GM12892 (cell line): ENCODE measurements at regions not wholly inside any gene's neighbourhood (a gene's known extent, or its start where the extent isn't known, plus 50 kb on each side); places are given as distances from the start of the nearest gene placed in this dataset.

Experiments
- DNase-seq: peaks from one replicate; pipeline ENCODE4 v3.0.0; 2011; ENCODE audit not compliant: insufficient read length
- FAIRE-seq: peaks from 2 replicates; lab custom pipeline; 2011; peaks lifted over from hg19 to GRCh38; lab: Jason Lieb, UNC
- POLR2A ChIP-seq: IDR thresholded peaks from 2 replicates; pipeline ENCODE4 v1.6.1; 2011; ENCODE audit warnings: low read depth, low read length, control low read depth
- POLR2AphosphoS5 ChIP-seq: IDR thresholded peaks from 2 replicates; pipeline ENCODE4 v1.6.1; 2011; ENCODE audit warnings: low read depth, low read length, control low read depth
- TAF1 ChIP-seq: IDR thresholded peaks from 2 replicates; pipeline ENCODE4 v1.6.1; 2011; ENCODE audit warnings: low read depth, mild to moderate bottlenecking, control low read depth, low read length, borderline replicate concordance

DNA sequence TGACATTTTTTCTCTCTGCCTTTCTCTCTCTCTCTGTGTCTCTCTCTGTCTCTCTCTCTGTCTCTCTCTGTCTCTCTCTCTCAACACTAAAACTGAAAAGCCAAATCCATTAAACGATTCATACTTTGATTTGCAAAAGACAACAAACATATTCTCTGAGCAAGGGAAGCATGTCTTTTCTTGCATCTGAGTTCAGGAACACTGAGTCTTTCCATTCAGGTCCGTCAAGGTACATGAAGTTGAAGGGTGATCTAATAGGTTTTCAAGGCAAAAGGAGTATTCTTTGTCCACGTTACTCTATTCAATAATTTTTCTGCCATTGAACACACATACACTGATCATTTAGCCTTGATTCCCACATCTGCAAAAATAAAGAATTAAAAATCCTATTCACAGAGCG lies 900.9 kb downstream of the BCL11B start:
- DNase-seq (no peak), FAIRE-seq (no peak)
- TF ChIP-seq POLR2AphosphoS5 (no peak), POLR2A (no peak), TAF1 (no peak)

DNA sequence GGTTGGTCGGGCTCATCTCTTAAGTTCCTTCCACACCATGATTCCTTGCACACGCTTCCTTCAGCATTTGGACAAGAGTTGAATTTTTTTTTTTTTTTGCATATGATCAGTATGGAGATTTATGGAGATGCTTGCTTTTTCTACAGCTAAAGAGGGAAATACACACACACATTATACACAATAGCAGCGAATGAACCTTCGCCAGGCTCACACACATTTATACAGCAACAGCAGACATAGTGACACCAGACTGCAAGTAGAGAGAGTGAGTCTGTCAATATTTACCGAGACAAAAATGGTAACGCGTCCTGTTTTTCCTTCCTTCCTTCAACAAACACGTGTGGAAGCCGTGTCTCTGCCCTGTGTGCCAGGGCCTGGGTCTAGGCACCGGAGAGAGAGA lies 897.9 kb downstream of the BCL11B start:
- DNase-seq (no peak), FAIRE-seq (no peak)
- TF ChIP-seq POLR2AphosphoS5 (no peak), POLR2A (no peak), TAF1 (no peak)

DNA sequence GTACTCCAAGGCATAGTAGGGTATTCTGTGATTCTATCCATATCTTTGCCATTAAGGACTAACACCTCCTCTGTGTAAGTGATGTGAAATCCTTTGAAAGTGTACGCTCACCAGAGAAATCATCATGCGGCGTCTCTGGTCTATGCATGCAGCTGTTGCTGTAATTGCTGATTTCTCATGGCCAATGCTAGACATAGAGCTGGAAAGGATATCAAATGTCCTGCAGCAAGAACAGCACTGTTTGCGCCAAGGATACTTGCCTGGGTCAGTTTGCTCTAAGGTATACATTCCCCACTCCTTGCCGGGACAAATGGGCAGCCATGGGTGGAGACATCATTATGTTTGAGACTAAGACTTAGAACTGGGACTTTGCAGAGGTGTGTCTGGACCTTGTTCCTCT lies 896.4 kb downstream of the BCL11B start:
- TF ChIP-seq TAF1 (no peak), POLR2AphosphoS5 (no peak), POLR2A (no peak)
- FAIRE-seq: no peak
- DNase-seq: no peak

DNA sequence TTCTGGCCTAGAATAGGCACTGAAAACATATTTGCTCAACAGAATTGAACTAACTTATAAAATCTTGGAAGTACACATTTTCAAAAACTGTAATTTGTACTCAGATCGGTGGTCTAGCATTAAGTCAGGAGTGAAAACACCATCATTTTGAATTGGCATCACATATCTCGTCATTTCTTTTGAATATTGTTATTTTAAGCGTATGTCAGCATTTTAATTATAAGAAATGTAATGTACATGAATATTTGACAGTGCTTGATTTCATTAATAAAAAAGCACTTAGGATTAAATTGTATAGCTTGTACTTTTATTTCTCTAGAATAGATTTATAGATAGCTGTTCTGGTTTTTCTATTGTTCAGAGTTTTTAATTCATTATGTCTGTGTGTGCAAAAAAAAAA lies 892.2 kb downstream of the BCL11B start:
- TF ChIP-seq POLR2A: no peak
- TF ChIP-seq POLR2AphosphoS5: no peak
- TF ChIP-seq TAF1: no peak
- DNase-seq: no peak
- no peak for FAIRE-seq

DNA sequence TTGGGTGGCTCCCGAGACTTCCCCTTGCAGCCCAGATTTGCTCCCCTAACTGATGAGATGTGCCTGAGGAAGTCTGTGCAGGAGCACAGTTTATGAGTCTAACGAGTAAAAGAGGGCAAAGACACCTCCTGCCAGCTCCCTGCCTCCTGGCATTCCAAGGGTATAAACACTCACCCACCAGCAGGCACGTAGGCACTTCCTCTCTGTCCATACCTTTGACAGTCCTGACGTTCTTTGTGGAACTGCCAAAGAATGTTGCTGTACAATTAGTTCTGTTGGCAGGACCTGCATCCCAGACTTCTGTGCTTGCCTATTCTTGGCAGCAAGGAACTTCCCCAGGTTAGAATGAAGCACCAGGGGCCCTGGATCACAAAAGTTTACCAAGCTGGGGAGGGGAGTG lies 889.3 kb downstream of the BCL11B start:
- no peak for FAIRE-seq
- TF ChIP-seq TAF1: no peak
- no peak for TF ChIP-seq POLR2A
- no peak for TF ChIP-seq POLR2AphosphoS5
- no peak for DNase-seq

DNA sequence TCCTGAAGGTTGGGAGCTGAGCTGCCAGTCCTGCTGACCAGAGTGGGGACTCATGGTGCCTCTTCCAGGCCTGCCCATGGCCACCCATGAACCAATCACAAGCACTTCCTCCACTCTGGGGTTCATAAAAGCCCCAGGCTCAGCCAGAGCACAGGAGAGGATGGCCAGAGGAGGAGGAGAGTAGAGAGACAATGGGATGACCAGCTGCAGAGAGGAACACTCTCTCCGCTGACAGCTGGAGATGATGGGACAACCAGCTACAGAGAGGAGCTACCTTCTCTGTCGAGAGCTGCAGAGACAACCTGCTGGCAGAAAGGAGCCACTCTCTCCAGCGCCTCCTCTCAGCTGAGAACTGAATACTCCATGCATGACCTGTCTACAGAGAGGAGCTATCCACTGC lies 886.1 kb downstream of the BCL11B start:
- TF ChIP-seq TAF1: no peak
- TF ChIP-seq POLR2AphosphoS5: no peak
- no peak for TF ChIP-seq POLR2A
- FAIRE-seq: no peak
- DNase-seq: no peak

DNA sequence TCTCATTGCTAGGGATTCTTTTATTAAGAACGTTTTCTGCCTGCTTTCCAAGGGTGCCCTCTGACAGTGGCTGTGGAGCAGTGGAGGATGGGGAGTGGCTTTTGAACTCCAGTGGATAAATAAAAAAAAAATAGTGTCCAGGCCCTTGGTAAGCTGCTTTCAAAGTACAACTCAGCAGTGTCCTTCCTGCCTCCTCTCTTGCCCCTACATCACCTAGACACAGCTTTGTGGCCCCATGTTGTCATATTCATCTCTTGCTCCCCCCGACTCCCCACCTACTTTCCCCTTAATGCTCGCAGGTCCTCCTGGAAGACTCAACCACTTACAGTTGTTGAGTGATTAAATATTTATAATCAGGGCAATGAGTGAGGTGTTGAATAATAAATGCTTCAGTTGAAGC lies 880.9 kb downstream of the BCL11B start:
- no peak for FAIRE-seq
- no peak for TF ChIP-seq TAF1
- no peak for DNase-seq

DNA sequence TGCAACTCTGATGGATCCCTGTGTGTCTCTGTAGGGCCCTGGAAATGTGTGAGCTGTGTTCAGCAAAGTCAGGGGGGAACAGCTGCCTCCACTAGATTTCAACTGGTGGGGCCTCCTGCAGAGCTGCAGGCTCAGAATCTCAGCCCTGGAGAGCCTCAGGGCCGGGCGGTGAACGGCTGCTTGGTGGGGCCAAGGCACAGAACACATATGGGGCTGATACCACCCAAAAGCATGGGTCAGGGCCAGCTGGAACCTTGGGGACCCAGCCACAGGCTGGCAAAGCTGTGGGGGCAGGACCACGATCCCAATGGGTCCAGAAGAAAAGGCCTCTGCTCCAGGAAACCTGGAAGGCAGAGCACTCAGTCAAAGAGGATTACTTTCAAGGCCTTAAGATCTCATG lies 878.5 kb downstream of the BCL11B start:
- DNase-seq (no peak), FAIRE-seq (no peak)

DNA sequence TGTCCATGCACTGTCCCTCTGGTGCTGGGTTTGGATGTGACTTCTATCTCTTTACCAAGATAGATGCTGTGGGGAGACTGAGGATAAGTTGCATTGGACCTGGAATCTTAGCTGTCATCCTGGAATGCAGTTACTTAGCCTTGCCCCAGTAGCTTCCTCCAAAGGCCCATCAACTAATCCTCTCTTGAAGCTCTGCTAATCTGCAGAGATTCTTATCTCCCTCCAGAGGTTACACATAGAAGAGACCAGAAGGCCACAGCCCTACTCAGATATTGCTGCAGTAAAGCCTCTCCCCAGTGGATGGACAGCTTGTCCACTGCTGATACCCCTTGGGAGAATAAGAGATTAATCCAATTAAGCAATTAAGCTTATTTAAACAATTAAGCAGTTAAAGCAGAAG lies 867.2 kb downstream of the BCL11B start:
- DNase-seq (no peak), FAIRE-seq (no peak)
- no peak for TF ChIP-seq POLR2A
- no peak for TF ChIP-seq TAF1
- TF ChIP-seq POLR2AphosphoS5: no peak

More for the DNA sequence above, 878.5 kb downstream of the BCL11B start:
- no peak for TF ChIP-seq TAF1
- TF ChIP-seq POLR2AphosphoS5: no peak
- no peak for TF ChIP-seq POLR2A

DNA sequence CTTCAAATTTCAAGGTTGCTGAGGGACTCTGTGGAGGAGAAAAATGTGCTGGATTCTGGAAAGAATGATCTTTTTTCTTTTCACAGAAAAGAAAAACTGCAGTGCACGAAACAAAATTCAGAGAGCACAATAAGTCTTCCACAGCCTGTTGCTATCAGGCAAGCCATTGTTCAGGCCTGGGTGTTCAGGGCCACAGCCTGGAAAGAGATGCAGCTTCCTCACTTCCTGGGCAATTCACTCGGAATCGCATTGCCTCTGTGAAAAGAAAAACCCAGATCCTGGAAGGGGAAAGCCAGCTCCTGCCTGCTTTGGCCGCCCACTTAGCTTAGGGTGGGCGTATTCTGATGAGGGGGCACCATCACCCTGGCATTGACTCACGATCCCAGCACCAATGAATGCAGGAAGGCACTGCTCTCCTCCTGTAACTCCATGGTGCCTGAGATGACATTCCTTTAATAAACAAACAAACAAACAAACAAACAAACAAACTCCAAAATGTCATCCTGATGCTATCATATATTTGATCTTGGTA lies 863.9 kb downstream of the BCL11B start:
- no peak for FAIRE-seq
- DNase-seq: no peak
- TF ChIP-seq POLR2AphosphoS5 (no peak), TAF1 (no peak), POLR2A (no peak)

DNA sequence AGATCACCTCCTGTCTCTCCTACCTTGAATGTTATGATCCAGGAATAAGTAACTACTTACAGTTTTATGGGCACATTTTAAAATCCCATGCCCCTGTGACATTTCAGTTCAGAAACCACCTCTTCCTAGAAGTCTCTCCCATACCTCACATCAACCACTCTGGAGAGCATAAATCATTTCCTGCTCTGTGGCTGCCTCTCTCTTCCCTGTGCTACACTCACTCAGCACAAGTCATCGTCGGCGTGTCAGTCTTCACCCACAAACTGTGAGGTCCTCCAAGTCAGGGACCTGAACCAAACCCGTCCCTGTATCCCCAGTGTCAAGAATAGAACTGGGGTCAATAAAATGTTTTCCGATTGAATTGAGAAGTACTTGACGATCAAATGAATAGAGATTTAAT lies 863.3 kb downstream of the BCL11B start:
- DNase-seq (no peak), FAIRE-seq (no peak)
- no peak for TF ChIP-seq POLR2AphosphoS5
- TF ChIP-seq TAF1: no peak
- no peak for TF ChIP-seq POLR2A

DNA sequence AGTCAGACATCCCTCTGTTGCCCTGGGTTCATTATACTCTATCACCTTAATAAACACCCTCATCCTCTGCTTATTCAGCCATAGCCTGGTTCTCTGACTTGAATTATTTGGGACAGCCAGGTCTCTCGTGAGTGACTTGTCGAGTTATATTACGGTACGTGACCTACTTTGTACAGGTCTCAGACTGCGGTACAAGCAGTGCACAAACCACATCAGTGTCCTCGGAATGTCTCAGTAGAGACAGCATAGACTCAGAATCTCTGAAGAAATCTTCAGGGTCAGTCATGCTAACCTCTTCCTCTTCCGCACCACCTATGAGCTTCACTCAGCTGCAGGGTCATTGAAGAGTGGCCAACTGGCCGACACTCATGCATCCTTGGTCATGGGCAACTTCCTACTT lies 860.8 kb downstream of the BCL11B start:
- DNase-seq (no peak), FAIRE-seq (no peak)
- TF ChIP-seq TAF1 (no peak), POLR2AphosphoS5 (no peak), POLR2A (no peak)

DNA sequence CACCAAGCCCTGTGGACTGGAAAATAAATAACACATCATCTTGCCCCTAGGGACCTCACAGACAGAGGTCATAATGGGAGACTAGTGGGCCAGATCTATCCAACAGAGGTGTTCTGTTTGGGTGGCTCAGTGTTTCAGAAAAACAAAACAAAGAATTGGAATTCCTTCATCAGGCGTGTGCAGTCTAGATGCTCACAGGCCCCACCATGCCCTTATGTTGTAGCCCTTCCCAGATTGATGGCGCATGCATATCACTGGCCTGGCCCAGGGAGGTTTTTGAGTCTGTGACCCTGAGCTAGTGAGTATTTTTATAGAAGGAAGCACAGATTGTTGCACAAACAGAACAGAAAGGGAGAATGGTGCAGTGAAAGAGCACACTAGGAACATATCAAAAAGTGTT lies 859.6 kb downstream of the BCL11B start:
- no peak for FAIRE-seq
- no peak for TF ChIP-seq TAF1
- TF ChIP-seq POLR2A: no peak
- no peak for TF ChIP-seq POLR2AphosphoS5
- no peak for DNase-seq

DNA sequence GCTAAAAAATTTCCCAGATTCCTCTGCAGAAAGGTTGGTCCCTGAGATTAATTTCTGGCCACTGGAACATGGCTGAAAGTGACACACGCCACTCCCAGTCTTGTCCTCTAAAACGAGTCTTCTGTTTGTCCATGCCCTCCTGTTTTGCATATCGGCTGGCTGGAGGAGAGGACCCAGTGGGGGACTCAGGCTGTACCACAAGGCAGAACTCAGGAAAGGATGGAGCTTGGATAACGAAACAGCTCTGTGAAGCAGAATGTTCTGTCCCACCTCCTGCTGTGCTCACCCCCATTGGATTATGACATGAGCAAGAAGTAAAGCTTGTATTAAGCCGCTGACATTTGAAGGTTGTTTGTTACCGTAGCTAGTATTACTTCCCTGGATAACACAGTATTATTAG lies 856.2 kb downstream of the BCL11B start:
- no peak for DNase-seq
- TF ChIP-seq POLR2A (no peak), TAF1 (no peak), POLR2AphosphoS5 (no peak)
- FAIRE-seq: no peak

DNA sequence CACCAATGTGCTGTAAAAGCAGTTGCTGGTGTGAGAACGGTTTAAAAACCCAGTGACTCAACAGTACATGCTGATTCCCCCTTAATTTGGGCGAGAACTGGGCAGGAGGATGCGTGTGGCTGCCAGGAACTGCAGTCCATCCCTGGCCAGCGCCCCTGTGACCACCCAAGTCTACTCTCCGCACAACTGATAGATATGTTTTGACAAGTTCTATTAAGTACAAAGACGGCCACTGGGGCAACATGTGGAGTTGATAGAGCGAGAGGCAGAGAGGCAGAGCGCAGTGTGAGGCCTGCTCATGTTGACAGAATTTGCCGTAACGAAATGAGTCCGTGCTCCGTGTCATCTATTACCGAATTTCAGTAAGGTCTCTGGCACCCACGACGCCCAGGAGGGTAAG lies 855.0 kb downstream of the BCL11B start:
- DNase-seq: no peak
- no peak for FAIRE-seq
- TF ChIP-seq TAF1 (no peak), POLR2A (no peak), POLR2AphosphoS5 (no peak)
